HL-60 (cell line): ENCODE measurements at regions not wholly inside any gene's neighbourhood (a gene's known extent, or its start where the extent isn't known, plus 50 kb on each side); places are given as distances from the start of the nearest gene placed in this dataset.

Source experiments
- DNase-seq, 2 experiments: peaks; one replicate each; pipeline ENCODE4 v3.0.0-alpha.2; 2010 to 2020; ENCODE audit warnings: low read depth in 1 of 2, low spot score in 1 of 2
- H3K27ac ChIP-seq: fragments of 250-450 bp; sonication (Bioruptor Pico); replicated peaks from 2 replicates; pipeline ENCODE4 v1.5.1; 2020; ENCODE audit warnings: mild to moderate bottlenecking, moderate library complexity
- H3K27me3 ChIP-seq: fragments of 250-450 bp; sonication (Bioruptor Pico); 2 replicates; pipeline ENCODE4 v1.5.1; 2021; ENCODE audit warnings: mild to moderate bottlenecking, moderate library complexity; ENCODE audit not compliant: insufficient read depth, poor library complexity, severe bottlenecking
- H3K4me3 ChIP-seq: replicated peaks from 2 replicates; pipeline ENCODE4 v1.5.1; 2011; ENCODE audit warnings: mild to moderate bottlenecking, control low read depth, low read length; ENCODE audit not compliant: insufficient read depth
- GABPA ChIP-seq: IDR thresholded peaks from 2 replicates; pipeline ENCODE4 v1.6.1; 2012; ENCODE audit warnings: low read depth
- POLR2AphosphoS5 ChIP-seq: IDR thresholded peaks from 2 replicates; pipeline ENCODE4 v1.6.1; 2012; ENCODE audit warnings: low read depth
- SPI1 ChIP-seq: IDR thresholded peaks from 2 replicates; pipeline ENCODE4 v1.6.1; 2012; ENCODE audit warnings: low read depth, mild to moderate bottlenecking, borderline replicate concordance
- TF ChIP-seq, protein P1 (sequence below): IDR thresholded peaks from 2 replicates; pipeline ENCODE4 v1.6.1; 2012; ENCODE audit warnings: low read depth; ENCODE audit not compliant: insufficient replicate concordance
- TF ChIP-seq, protein P2 (sequence below): IDR thresholded peaks from one replicate; pipeline ENCODE4 v1.5.1; 2011; ENCODE audit warnings: low read length, control low read depth, inconsistent platforms; ENCODE audit not compliant: insufficient read depth

DNA sequence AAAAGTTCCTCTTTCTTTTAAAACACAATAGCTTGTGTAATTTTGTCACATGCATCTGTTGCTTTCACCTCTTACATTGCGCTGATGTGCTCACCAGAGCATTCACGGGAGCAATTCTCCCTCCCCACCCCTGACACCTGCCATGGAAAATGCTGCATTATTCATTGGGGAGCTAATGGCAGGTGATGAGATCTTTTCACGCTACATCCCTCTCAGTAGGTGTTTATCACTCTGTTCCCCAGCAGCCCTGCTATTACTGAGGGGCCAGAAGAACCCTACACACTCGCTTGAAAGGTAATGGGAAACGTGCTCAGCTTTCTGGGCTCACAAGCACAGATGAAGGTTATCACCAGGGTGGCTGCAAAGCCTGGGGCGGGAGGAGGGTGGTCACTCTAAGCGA, 398.0 kb downstream of the PSAT1 start:
- peak in 1 of 2 experiments; percentile 18 for DNase-seq
- Histone ChIP-seq H3K4me3 (no peak overlapping the region), H3K27me3 (no peaks in the 10 kb centered on the region), H3K27ac (peak overlapping the region; percentile 36)
- TF ChIP-seq, protein P1, sequence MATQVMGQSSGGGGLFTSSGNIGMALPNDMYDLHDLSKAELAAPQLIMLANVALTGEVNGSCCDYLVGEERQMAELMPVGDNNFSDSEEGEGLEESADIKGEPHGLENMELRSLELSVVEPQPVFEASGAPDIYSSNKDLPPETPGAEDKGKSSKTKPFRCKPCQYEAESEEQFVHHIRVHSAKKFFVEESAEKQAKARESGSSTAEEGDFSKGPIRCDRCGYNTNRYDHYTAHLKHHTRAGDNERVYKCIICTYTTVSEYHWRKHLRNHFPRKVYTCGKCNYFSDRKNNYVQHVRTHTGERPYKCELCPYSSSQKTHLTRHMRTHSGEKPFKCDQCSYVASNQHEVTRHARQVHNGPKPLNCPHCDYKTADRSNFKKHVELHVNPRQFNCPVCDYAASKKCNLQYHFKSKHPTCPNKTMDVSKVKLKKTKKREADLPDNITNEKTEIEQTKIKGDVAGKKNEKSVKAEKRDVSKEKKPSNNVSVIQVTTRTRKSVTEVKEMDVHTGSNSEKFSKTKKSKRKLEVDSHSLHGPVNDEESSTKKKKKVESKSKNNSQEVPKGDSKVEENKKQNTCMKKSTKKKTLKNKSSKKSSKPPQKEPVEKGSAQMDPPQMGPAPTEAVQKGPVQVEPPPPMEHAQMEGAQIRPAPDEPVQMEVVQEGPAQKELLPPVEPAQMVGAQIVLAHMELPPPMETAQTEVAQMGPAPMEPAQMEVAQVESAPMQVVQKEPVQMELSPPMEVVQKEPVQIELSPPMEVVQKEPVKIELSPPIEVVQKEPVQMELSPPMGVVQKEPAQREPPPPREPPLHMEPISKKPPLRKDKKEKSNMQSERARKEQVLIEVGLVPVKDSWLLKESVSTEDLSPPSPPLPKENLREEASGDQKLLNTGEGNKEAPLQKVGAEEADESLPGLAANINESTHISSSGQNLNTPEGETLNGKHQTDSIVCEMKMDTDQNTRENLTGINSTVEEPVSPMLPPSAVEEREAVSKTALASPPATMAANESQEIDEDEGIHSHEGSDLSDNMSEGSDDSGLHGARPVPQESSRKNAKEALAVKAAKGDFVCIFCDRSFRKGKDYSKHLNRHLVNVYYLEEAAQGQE = no peak
- no peak for TF ChIP-seq SPI1
- TF ChIP-seq GABPA = no peak
- no peak for TF ChIP-seq POLR2AphosphoS5
- TF ChIP-seq, protein P2, sequence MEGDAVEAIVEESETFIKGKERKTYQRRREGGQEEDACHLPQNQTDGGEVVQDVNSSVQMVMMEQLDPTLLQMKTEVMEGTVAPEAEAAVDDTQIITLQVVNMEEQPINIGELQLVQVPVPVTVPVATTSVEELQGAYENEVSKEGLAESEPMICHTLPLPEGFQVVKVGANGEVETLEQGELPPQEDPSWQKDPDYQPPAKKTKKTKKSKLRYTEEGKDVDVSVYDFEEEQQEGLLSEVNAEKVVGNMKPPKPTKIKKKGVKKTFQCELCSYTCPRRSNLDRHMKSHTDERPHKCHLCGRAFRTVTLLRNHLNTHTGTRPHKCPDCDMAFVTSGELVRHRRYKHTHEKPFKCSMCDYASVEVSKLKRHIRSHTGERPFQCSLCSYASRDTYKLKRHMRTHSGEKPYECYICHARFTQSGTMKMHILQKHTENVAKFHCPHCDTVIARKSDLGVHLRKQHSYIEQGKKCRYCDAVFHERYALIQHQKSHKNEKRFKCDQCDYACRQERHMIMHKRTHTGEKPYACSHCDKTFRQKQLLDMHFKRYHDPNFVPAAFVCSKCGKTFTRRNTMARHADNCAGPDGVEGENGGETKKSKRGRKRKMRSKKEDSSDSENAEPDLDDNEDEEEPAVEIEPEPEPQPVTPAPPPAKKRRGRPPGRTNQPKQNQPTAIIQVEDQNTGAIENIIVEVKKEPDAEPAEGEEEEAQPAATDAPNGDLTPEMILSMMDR = no peak

DNA sequence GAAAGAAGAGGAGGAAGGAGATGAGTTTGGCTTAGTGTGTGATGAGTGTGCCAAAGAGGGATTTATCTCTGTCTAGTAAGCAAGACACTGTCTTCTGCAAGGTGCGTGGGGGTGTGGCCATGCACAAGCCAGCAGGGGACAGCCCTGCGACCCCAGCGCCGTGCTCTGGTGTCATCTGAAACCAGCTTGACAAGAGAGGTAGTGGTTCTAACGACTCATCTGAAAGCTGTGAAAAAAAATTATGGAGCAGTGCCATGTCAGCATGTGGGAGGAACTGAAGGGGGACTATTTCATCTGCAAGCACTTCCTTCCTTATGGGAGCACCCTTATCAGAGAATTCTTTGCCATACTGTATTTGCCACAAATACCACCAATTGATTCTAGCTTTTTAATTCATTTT, 398.6 kb downstream of the PSAT1 start:
- peak; percentile 24 to 40 for DNase-seq
- peak; percentile 86 for TF ChIP-seq SPI1
- TF ChIP-seq, protein P2 = no peak
- TF ChIP-seq, protein P1 = no peak
- TF ChIP-seq GABPA = 0 out of 2 replicates have a peak, but pooled peaks have one; percentile 14
- TF ChIP-seq POLR2AphosphoS5 = no peak
- Histone ChIP-seq H3K27ac (peak overlapping the region; percentile 36), H3K27me3 (no peaks in the 10 kb centered on the region), H3K4me3 (no peak overlapping the region)

DNA sequence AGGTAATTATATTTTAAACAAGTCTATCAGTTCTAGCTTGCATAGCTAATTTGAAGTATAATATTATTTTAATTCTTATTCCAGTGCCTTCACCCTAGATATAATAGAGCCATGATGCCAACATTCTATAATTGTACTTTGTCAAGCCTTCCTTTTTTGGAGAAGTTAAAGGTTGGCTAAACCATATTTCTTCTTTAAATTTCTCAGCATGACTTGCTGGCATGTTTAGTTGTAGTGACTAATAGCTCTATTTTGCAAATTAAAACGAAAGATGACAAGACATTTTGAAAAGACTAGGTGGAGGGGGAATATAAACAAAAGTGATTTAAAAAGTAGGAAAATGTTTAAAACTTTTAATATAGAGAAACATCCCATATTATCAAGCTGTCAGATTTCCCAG, 400.7 kb downstream of the PSAT1 start:
- TF ChIP-seq, protein P2 = no peak
- no peak for TF ChIP-seq POLR2AphosphoS5
- TF ChIP-seq, protein P1 = no peak
- TF ChIP-seq SPI1 = no peak
- TF ChIP-seq GABPA = no peak
- Histone ChIP-seq H3K27ac (no peak overlapping the region), H3K4me3 (no peak overlapping the region), H3K27me3 (no peaks in the 10 kb centered on the region)
- no peak for DNase-seq
